ENCODE measurements at regions not wholly inside any gene's neighbourhood (a gene's known extent, or its start where the extent isn't known, plus 50 kb on each side); places are given as distances from the start of the nearest gene placed in this dataset.

DNA sequence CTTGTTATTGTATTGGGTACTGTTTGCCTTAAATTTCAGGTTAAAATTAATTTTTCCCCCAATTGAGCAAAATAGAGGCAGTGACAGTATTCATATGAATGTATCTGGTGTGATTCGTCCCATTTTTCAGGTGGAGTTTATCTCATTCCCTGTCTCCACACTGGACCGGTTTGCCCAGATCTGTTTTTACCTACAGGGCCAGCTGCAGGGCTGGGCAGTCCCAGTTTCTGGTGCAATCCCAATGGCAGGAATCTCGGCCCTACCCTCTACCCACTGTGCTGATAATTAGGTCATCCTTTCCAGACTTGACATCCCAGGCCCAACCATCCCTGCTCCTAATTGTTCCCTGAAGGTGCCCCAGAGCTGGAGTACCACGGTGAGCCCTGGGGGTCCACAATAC is 49.8 kb upstream of the NFE2L3 start:
- TF ChIP-seq, protein P1, sequence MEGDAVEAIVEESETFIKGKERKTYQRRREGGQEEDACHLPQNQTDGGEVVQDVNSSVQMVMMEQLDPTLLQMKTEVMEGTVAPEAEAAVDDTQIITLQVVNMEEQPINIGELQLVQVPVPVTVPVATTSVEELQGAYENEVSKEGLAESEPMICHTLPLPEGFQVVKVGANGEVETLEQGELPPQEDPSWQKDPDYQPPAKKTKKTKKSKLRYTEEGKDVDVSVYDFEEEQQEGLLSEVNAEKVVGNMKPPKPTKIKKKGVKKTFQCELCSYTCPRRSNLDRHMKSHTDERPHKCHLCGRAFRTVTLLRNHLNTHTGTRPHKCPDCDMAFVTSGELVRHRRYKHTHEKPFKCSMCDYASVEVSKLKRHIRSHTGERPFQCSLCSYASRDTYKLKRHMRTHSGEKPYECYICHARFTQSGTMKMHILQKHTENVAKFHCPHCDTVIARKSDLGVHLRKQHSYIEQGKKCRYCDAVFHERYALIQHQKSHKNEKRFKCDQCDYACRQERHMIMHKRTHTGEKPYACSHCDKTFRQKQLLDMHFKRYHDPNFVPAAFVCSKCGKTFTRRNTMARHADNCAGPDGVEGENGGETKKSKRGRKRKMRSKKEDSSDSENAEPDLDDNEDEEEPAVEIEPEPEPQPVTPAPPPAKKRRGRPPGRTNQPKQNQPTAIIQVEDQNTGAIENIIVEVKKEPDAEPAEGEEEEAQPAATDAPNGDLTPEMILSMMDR (conservative IDR thresholded peaks at IDR 0.05 in 1 of 2, IDR thresholded peaks at IDR 0.05 in 1 of 2; ENCODE audit: low read depth in 1 of 2, low read length in 2 of 2), result no peak
- no peak for TF ChIP-seq EZH2 (IDR thresholded peaks at IDR 0.05; ENCODE audit: low read length, missing control alignments)
